ENCODE measurements at regions not wholly inside any gene's neighbourhood (a gene's known extent, or its start where the extent isn't known, plus 50 kb on each side); places are given as distances from the start of the nearest gene placed in this dataset.

- TF ChIP-seq CTCF (conservative IDR thresholded peaks at IDR 0.05; ENCODE audit: low read depth, low read length): no peak
- TF ChIP-seq RAD21 (IDR thresholded peaks at IDR 0.05; ENCODE audit: low read length): no peak
- no peak for TF ChIP-seq BHLHE40 (IDR thresholded peaks at IDR 0.05; ENCODE audit: low read depth, low read length)
- TF ChIP-seq, protein P1, sequence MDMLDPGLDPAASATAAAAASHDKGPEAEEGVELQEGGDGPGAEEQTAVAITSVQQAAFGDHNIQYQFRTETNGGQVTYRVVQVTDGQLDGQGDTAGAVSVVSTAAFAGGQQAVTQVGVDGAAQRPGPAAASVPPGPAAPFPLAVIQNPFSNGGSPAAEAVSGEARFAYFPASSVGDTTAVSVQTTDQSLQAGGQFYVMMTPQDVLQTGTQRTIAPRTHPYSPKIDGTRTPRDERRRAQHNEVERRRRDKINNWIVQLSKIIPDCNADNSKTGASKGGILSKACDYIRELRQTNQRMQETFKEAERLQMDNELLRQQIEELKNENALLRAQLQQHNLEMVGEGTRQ (IDR thresholded peaks at IDR 0.05; ENCODE audit: low read depth, low read length): no peak
- no peak for TF ChIP-seq MAZ (IDR thresholded peaks at IDR 0.05; ENCODE audit: borderline replicate concordance, low read depth, low read length)
- TF ChIP-seq FOS (IDR thresholded peaks at IDR 0.05; ENCODE audit: low read depth, low read length): no peak
Measured at GRCh38 chr16:79509906-79510305, 90.6 kb downstream of the MAF start.
